ENCODE measurements at regions not wholly inside any gene's neighbourhood (a gene's known extent, or its start where the extent isn't known, plus 50 kb on each side); places are given as distances from the start of the nearest gene placed in this dataset.

- no peak for DNase-seq (ENCODE audit: low read depth in 2 of 2)
Measured at GRCh38 chr1:194279975-194280374, 1093.6 kb upstream of the B3GALT2 start.

- no peak for DNase-seq (ENCODE audit: low read depth in 2 of 2)
Measured at GRCh38 chr1:194277927-194278326, 1091.5 kb upstream of the B3GALT2 start.

GRCh38 chr1:194273660-194274059 lies 1087.2 kb upstream of the B3GALT2 start:
- no peak for DNase-seq (ENCODE audit: low read depth in 2 of 2)

GRCh38 chr1:194268839-194269238 lies 1082.4 kb upstream of the B3GALT2 start:
- DNase-seq (ENCODE audit: low read depth in 2 of 2), result no peak

GRCh38 chr1:194267021-194267420 lies 1080.6 kb upstream of the B3GALT2 start:
- DNase-seq (ENCODE audit: low read depth in 2 of 2), result no peak

- DNase-seq (ENCODE audit: low read depth in 2 of 2), result no peak
Measured at GRCh38 chr1:194256010-194256409, 1069.6 kb upstream of the B3GALT2 start.

GRCh38 chr1:194252199-194252598 lies 1065.8 kb upstream of the B3GALT2 start:
- no peak for DNase-seq (ENCODE audit: low read depth in 2 of 2)

- DNase-seq (ENCODE audit: low read depth in 2 of 2), result no peak
Measured at GRCh38 chr1:194241215-194241614, 1054.8 kb upstream of the B3GALT2 start.

GRCh38 chr1:194233069-194233468 lies 1046.7 kb upstream of the B3GALT2 start:
- peak in 1 of 2 donors; percentile 12 for DNase-seq (ENCODE audit: low read depth in 2 of 2)

- no peak for DNase-seq (ENCODE audit: low read depth in 2 of 2)
Measured at GRCh38 chr1:194230351-194231144, 1044.1 kb upstream of the B3GALT2 start.

GRCh38 chr1:194228427-194228826 lies 1042.0 kb upstream of the B3GALT2 start:
- DNase-seq (ENCODE audit: low read depth in 2 of 2), result no peak

GRCh38 chr1:194227161-194227560 lies 1040.7 kb upstream of the B3GALT2 start:
- peak in 1 of 2 donors; percentile 39 for DNase-seq (ENCODE audit: low read depth in 2 of 2)

- DNase-seq (ENCODE audit: low read depth in 2 of 2), result no peak
Measured at GRCh38 chr1:194225821-194226220, 1039.4 kb upstream of the B3GALT2 start.

GRCh38 chr1:194223596-194223995 lies 1037.2 kb upstream of the B3GALT2 start:
- no peak for DNase-seq (ENCODE audit: low read depth in 2 of 2)

- DNase-seq (ENCODE audit: low read depth in 2 of 2), result no peak
Measured at GRCh38 chr1:194215448-194215847, 1029.0 kb upstream of the B3GALT2 start.

- no peak for DNase-seq (ENCODE audit: low read depth in 2 of 2)
Measured at GRCh38 chr1:194214735-194215134, 1028.3 kb upstream of the B3GALT2 start.

GRCh38 chr1:194209920-194210319 lies 1023.5 kb upstream of the B3GALT2 start:
- DNase-seq (ENCODE audit: low read depth in 2 of 2), result no peak

- DNase-seq (ENCODE audit: low read depth in 2 of 2), result no peak
Measured at GRCh38 chr1:194208674-194209073, 1022.3 kb upstream of the B3GALT2 start.

- DNase-seq (ENCODE audit: low read depth in 2 of 2), result no peak
Measured at GRCh38 chr1:194196562-194196961, 1010.1 kb upstream of the B3GALT2 start.

- no peak for DNase-seq (ENCODE audit: low read depth in 2 of 2)
Measured at GRCh38 chr1:194194724-194195123, 1008.3 kb upstream of the B3GALT2 start.

- no peak for DNase-seq (ENCODE audit: low read depth in 2 of 2)
Measured at GRCh38 chr1:194184974-194185373, 998.6 kb upstream of the B3GALT2 start.

GRCh38 chr1:194184425-194184824 lies 998.0 kb upstream of the B3GALT2 start:
- no peak for DNase-seq (ENCODE audit: low read depth in 2 of 2)

GRCh38 chr1:194181845-194182244 lies 995.4 kb upstream of the B3GALT2 start:
- no peak for DNase-seq (ENCODE audit: low read depth in 2 of 2)

- no peak for DNase-seq (ENCODE audit: low read depth in 2 of 2)
Measured at GRCh38 chr1:194176212-194176611, 989.8 kb upstream of the B3GALT2 start.
